Activated CD8-positive, alpha-beta memory T cell treated with anti-CD3 and anti-CD28 coated beads, Interleukin-2, amount 10 ng/mL, durations not matched to agents 7 days and 5 days (primary cell): ENCODE measurements at regions not wholly inside any gene's neighbourhood (a gene's known extent, or its start where the extent isn't known, plus 50 kb on each side); places are given as distances from the start of the nearest gene placed in this dataset.

Source experiments
- ATAC-seq: fragments of 150-1000 bp; cut with Tn5 transposase; one replicate; pipeline ENCODE4 v1.10.0; 2021; ENCODE audit warnings: moderate library complexity
- CTCF ChIA-PET: fragments of 350-600 bp; sonication (Branson Sonifier 250); formaldehyde crosslinking; loops from one replicate; lab custom pipeline; 2021; ENCODE audit warnings: antibody characterized with exemption; lab: Charles Lee
- DNase-seq: peaks from one replicate; pipeline ENCODE4 v3.0.0-alpha.2; 2020
- H3K27ac Mint-ChIP-seq: one replicate; pipeline ENCODE4 v1.8.0; 2021; ENCODE audit warnings: mild to moderate bottlenecking, mixed read lengths
- H3K27me3 Mint-ChIP-seq: one replicate; pipeline ENCODE4 v1.8.0; 2021; ENCODE audit warnings: mixed read lengths
- H3K36me3 Mint-ChIP-seq: one replicate; pipeline ENCODE4 v1.8.0; 2021; ENCODE audit warnings: mild to moderate bottlenecking, mixed read lengths
- H3K4me1 Mint-ChIP-seq: one replicate; pipeline ENCODE4 v1.8.0; 2021; ENCODE audit warnings: mixed read lengths
- H3K4me3 Mint-ChIP-seq: one replicate; pipeline ENCODE4 v1.8.0; 2021; ENCODE audit warnings: mild to moderate bottlenecking, moderate library complexity, mixed read lengths
- H3K9me3 Mint-ChIP-seq: one replicate; pipeline ENCODE4 v1.8.0; 2022; ENCODE audit warnings: low read depth, mixed read lengths

DNA sequence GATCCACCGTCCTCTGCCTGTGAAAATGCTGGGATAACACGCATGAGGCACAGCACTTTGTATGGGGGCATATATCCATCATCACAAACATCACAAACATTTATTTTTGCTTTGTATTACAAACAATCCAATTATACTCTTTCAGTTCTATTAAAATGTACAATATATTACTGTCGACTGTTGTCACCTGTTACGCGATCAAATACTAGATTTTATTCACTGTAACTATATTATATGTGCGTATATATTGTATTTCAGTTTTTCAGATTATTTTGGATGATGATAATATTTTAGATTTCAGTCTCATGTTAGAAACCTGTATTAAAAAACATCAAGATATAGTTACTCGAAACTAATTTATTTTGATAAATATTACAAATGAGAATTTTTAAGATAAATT, 998.3 kb downstream of the EFNB2 start:
- Mint-ChIP-seq H3K27me3 (no peaks in the 10 kb centered on the region), H3K27ac (no peak overlapping the region), H3K4me3 (no peak overlapping the region), H3K9me3 (peaks cover 3% of the 10 kb centered on the region), H3K4me1 (no peaks in the 10 kb centered on the region), H3K36me3 (no peaks in the 10 kb centered on the region)
- no peak for ATAC-seq
- CTCF ChIA-PET: no interaction called here
- DNase-seq: no peak

DNA sequence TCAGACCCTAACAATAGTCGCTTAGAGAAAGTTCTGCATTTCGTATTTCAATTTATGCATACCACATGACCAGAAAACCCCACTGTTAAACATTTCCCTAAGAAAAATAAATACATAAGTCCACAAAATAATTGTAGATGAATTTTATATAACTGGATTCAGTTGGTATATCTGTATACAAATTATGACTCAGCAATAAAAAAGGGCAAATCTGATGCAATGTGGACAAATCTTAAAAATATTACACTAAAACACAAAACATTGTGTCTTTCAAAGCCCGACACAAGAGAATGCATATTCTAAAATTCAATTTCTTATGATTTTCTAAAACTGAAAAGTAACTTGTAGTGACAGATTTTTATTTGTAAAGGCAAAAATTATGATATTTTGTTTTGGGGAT, 1005.0 kb downstream of the EFNB2 start:
- Mint-ChIP-seq H3K4me3 (no peak overlapping the region), H3K27me3 (no peaks in the 10 kb centered on the region), H3K36me3 (no peaks in the 10 kb centered on the region), H3K9me3 (peaks cover 3% of the 10 kb centered on the region), H3K4me1 (no peaks in the 10 kb centered on the region), H3K27ac (no peak overlapping the region)
- ATAC-seq (no peak), DNase-seq (no peak)
- CTCF ChIA-PET: no interaction called here

DNA sequence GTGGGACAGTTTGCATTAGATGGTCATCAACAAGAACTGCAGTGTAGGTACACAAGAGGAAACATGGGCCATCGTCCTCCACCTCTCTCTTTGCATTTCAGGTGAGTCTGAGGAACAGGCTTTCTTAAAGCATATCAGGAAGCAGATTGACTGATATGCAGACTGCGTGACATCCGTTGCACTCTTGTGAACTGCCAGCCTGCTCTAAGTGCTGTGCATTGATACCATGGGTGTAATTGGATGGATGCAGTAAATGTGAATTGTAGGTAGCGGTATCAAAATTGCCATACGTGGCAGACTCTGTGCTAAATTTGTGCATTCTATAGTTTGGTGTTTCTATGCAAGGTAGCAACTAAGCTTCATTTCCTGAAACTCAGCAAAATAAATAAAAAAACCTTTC, 1008.3 kb downstream of the EFNB2 start:
- Mint-ChIP-seq H3K9me3 (no peaks in the 10 kb centered on the region), H3K27ac (no peak overlapping the region), H3K4me3 (no peak overlapping the region), H3K4me1 (no peaks in the 10 kb centered on the region), H3K27me3 (no peaks in the 10 kb centered on the region), H3K36me3 (no peaks in the 10 kb centered on the region)
- ATAC-seq: no peak
- CTCF ChIA-PET: no interaction called here
- no peak for DNase-seq

DNA sequence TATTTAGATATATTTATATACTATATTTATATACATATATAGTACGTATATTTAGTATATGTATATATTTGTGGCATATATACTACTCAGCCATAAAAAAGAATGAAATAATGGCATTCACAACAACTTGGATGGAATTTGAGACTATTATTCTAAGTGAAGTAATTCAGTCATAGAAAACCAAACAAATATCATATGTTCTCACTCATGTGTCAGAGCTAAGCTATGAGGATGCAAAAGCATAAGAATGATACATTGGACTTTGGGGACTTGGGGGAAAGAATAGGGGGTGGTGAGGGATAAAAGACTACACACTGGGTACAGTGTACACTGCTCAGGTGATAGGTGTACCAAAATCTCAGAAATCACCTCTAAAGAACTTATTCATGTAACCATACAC, 1015.7 kb downstream of the EFNB2 start:
- H3K4me1 Mint-ChIP-seq: no peaks in the 10 kb centered on the region
- H3K36me3 Mint-ChIP-seq: no peaks in the 10 kb centered on the region
- H3K27me3 Mint-ChIP-seq: no peaks in the 10 kb centered on the region
- CTCF ChIA-PET: no interaction called here
- no peak overlapping the region for H3K27ac Mint-ChIP-seq
- H3K9me3 Mint-ChIP-seq: no peaks in the 10 kb centered on the region
- DNase-seq (no peak), ATAC-seq (no peak)
- H3K4me3 Mint-ChIP-seq: no peak overlapping the region

DNA sequence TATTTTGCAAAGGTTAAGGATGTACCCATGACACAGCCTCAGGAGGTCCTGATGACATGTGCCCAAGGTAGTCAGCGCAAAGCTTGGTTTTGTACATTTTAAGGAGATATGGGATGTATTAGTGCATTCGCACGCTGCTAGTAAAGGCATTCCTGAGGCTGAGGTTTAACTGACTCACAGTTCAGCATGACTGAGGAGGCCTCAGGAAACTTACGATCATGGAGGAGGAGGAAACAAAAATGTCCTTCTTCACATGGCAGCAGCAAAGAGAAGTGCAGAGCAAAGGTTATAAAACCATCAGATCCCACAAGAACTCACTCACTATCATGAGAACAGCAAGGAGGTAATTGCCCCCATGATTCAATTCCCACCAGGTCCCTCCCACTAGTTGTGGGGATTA, 1017.4 kb downstream of the EFNB2 start:
- no peak for ATAC-seq
- Mint-ChIP-seq H3K27ac (no peak overlapping the region), H3K36me3 (no peaks in the 10 kb centered on the region)

DNA sequence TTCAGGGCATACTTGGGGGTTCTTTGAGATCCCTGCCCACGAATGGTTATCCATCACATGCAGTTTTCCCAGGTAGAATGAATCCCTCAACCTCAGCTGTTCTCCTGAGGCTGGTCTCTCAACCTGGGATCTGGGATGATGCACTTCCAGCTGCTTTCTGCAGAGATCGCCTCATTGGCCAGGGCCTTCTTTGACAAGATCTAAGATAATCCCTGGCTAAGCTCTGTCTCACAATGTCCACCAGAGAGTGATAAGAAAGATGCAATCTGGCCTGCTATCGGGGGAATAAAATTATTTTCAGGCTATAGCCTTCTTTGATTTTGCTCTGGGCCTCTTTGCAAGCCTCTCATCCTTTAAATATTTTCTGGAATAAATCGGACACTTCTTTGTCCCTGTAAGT, 1021.1 kb downstream of the EFNB2 start:
- Mint-ChIP-seq H3K9me3 (peaks cover 2% of the 10 kb centered on the region), H3K36me3 (no peaks in the 10 kb centered on the region), H3K4me1 (no peaks in the 10 kb centered on the region), H3K27ac (no peak overlapping the region), H3K27me3 (no peaks in the 10 kb centered on the region), H3K4me3 (no peak overlapping the region)
- DNase-seq (no peak), ATAC-seq (no peak)
- CTCF ChIA-PET: no interaction called here

More for the DNA sequence above, 1017.4 kb downstream of the EFNB2 start:
- CTCF ChIA-PET: no interaction called here
- no peak overlapping the region for H3K4me3 Mint-ChIP-seq
- H3K9me3 Mint-ChIP-seq: no peaks in the 10 kb centered on the region
- no peaks in the 10 kb centered on the region for H3K27me3 Mint-ChIP-seq
- no peaks in the 10 kb centered on the region for H3K4me1 Mint-ChIP-seq
- DNase-seq: no peak

DNA sequence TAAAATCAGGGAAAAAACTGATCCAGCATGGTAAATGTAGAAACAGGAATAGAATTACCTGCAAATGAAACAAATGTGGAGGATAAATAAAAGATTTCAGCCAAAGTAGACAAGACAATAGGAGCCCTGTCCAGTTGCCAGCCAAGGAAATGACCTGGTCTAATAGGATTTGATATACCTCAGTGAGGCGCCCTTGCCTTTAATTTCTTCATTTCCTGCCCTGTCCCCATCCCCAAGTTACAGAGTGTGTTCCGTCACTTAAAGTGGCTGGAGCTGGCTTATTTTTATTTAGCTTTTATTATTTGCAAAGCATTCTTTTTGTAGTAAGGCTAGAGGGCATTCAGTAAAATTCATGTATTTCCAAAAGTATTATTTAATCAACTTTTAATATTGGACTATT, 1022.0 kb downstream of the EFNB2 start:
- H3K36me3 Mint-ChIP-seq: no peaks in the 10 kb centered on the region
- H3K27me3 Mint-ChIP-seq: no peaks in the 10 kb centered on the region
- H3K4me3 Mint-ChIP-seq: no peak overlapping the region
- H3K9me3 Mint-ChIP-seq: peaks cover 2% of the 10 kb centered on the region
- H3K4me1 Mint-ChIP-seq: no peaks in the 10 kb centered on the region
- DNase-seq (no peak), ATAC-seq (no peak)
- CTCF ChIA-PET: interaction anchor here (0.9 kb wide), 1 partner anchor 9 kb away, joined by 3 read pairs; no protein-coding TSS in a partner anchor
- no peak overlapping the region for H3K27ac Mint-ChIP-seq

DNA sequence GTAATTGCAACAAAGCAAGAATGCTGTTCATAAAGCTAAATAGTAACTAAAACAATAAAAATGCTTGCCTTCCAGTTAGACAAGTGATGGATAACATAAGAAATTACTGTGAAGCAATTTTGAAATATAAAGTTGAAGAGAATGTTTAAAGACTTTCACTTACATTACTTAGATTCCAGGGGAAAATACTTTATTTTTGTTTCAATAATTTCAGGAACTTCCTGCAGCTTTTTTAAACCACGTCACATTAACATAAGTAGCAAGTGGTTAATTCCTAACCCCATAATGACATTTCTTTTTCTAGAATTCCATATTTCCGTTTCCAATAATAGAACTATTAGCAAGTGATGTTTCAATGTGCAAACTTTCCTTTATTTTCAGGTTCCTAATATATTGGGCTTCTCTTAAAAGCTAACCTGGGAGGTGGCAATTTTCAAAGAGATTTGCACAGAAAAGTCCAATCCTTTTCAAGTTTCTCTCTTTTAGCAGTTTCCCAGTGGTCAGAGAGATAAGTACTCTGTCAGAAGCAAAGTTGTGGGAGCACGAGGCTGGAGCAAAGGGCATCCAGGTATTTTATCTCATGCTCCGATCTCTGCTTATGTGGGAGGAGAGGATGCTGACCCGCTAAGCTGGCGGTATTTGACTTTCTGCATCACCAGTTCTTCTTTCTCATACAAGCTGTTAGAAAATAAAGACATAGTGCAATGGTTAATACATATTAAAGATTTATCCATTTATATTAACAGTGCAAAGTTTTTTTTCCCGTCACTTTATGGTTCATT, 1025.3 kb downstream of the EFNB2 start:
- CTCF ChIA-PET: no interaction called here

DNA sequence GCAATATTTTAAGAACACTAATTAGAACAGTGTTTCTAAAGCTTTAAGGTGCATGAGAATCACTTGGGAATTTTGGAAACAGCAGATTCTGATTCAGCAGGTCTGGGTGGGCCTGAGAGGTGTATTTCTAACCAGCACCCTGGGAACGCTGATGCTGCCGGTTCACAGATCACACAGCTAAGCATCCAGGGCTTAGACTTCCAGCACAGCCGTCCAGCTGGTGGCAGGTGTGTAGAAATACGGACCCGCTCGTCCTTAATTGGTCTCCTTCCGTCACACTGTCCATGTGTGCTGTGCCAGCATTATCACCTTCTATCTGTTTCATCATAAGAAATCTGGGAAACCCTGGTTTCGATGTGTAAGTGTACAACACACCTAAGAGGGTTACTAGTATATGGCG, 1029.0 kb downstream of the EFNB2 start:
- H3K27ac Mint-ChIP-seq: no peak overlapping the region
- ATAC-seq: no peak
- H3K4me1 Mint-ChIP-seq: no peaks in the 10 kb centered on the region
- H3K36me3 Mint-ChIP-seq: no peaks in the 10 kb centered on the region
- H3K4me3 Mint-ChIP-seq: no peak overlapping the region
- H3K9me3 Mint-ChIP-seq: peaks cover 2% of the 10 kb centered on the region
- CTCF ChIA-PET: no interaction called here
- no peak for DNase-seq
- H3K27me3 Mint-ChIP-seq: no peaks in the 10 kb centered on the region

More for the DNA sequence above, 1025.3 kb downstream of the EFNB2 start:
- no peaks in the 10 kb centered on the region for H3K36me3 Mint-ChIP-seq
- peaks cover 2% of the 10 kb centered on the region for H3K9me3 Mint-ChIP-seq
- no peaks in the 10 kb centered on the region for H3K4me1 Mint-ChIP-seq
- DNase-seq (no peak), ATAC-seq (no peak)
- no peak overlapping the region for H3K4me3 Mint-ChIP-seq
- H3K27me3 Mint-ChIP-seq: no peaks in the 10 kb centered on the region
- no peak overlapping the region for H3K27ac Mint-ChIP-seq

DNA sequence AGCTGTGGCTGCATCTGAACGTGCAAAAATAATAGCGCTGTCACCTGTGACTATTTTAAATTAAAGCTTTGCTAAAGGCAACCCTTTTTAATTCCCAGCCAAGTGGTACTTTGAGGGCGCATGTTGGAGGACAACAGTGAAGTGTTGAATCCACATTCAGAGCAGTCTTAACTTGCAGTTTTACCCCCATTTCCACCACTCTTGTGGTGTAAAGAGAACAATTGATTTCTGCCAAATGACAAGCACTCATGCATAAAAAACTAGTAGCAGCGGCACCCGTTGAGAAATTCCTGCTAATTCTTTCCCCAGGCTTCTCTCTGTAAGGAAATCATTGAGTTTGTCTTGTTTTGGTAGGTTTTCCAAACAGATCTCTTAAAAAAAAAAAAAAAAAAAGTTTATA, 1033.3 kb downstream of the EFNB2 start:
- Mint-ChIP-seq H3K36me3 (no peaks in the 10 kb centered on the region), H3K4me3 (no peak overlapping the region), H3K9me3 (no peaks in the 10 kb centered on the region), H3K4me1 (no peaks in the 10 kb centered on the region), H3K27ac (no peak overlapping the region), H3K27me3 (no peaks in the 10 kb centered on the region)
- CTCF ChIA-PET: no interaction called here
- ATAC-seq (no peak), DNase-seq (no peak)

DNA sequence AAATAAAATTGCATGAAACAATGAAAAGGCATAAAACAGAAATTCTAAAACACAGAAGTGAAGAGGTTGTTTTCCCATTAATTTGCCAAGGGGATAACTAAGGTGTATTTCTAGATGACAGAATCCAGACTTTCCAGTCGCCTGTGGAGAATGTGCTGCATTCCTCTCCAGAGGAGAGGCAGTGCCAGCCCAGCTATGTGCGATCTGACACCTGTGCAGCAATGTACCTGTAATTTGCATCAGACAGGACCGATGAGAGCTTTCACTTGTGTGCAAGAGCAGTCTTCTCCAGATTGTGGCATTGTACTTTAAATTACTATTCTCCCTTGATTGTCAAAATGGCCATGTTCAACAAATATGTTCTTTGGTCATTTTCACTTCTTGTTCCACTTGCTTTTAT, 1037.9 kb downstream of the EFNB2 start:
- H3K4me1 Mint-ChIP-seq: no peaks in the 10 kb centered on the region
- H3K4me3 Mint-ChIP-seq: no peak overlapping the region
- no peaks in the 10 kb centered on the region for H3K9me3 Mint-ChIP-seq
- H3K27me3 Mint-ChIP-seq: no peaks in the 10 kb centered on the region
- ATAC-seq (no peak), DNase-seq (no peak)
- H3K27ac Mint-ChIP-seq: no peak overlapping the region
- H3K36me3 Mint-ChIP-seq: no peaks in the 10 kb centered on the region
- CTCF ChIA-PET: no interaction called here

DNA sequence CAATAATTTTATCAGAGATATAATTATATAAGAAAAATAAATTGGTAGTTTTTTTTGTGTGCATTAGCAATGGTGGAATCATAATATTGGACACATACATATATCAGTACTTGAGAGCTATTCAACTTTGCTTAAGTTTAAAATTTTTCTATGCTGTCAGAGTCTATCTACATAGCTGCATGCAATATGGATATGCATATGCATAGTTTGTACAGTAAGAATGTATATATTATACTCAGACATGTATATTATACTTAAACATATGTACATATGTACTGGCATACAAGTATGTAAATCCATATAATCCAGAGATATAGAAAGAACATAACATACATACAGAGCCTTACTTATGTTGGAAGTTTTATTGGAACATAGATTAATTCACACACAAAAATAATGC, 1043.2 kb downstream of the EFNB2 start:
- Mint-ChIP-seq H3K9me3 (no peaks in the 10 kb centered on the region), H3K27me3 (no peaks in the 10 kb centered on the region), H3K36me3 (no peaks in the 10 kb centered on the region), H3K27ac (no peak overlapping the region), H3K4me3 (no peak overlapping the region), H3K4me1 (no peaks in the 10 kb centered on the region)
- DNase-seq (no peak), ATAC-seq (no peak)
- CTCF ChIA-PET: no interaction called here

DNA sequence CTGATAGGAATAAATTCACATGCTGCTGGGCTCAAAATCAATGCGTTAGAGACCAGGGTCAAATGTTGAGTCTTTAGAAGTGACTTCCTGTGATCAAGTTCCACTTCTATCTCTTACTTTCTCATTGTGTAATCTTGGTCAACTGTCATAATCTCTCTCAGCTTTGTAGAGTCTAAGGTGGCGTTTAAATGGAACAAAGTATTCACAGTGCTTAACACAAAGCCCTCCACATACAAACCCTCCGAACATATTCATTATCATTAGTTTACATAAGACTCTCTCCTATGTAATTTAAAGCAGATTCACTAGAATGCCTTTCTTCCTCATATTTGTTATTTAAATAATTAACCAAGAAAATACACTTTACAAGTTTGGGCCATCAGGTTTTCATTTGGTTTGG, 1044.1 kb downstream of the EFNB2 start:
- Mint-ChIP-seq H3K4me1 (no peaks in the 10 kb centered on the region), H3K27me3 (no peaks in the 10 kb centered on the region), H3K27ac (no peak overlapping the region), H3K36me3 (no peaks in the 10 kb centered on the region), H3K4me3 (no peak overlapping the region), H3K9me3 (no peaks in the 10 kb centered on the region)
- CTCF ChIA-PET: no interaction called here
- DNase-seq: no peak
- ATAC-seq: no peak

DNA sequence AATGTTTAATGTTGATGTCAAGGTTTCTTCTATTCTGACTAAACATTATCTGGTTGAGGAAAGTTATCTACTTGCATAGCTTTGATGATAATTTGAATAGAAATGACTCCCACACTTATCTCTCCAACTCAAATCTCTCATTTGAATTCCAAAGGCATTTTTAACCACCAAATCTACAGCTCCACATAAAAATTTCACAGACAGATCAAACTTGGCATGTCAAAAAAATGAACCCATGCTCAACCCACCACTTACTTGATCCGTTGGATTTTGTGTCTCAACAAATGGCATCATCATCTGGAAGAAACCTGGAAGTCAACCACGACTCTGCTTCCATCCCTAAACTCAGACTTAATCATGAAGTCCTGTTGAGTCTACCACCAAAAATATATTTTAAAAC, 1050.4 kb downstream of the EFNB2 start:
- CTCF ChIA-PET: no interaction called here
- H3K4me3 Mint-ChIP-seq: no peak overlapping the region
- DNase-seq (no peak), ATAC-seq (no peak)
- no peak overlapping the region for H3K27ac Mint-ChIP-seq
- peaks cover 3% of the 10 kb centered on the region for H3K9me3 Mint-ChIP-seq
- no peaks in the 10 kb centered on the region for H3K27me3 Mint-ChIP-seq
- H3K36me3 Mint-ChIP-seq: no peaks in the 10 kb centered on the region
- H3K4me1 Mint-ChIP-seq: no peaks in the 10 kb centered on the region
